ENCODE measurements at regions not wholly inside any gene's neighbourhood (a gene's known extent, or its start where the extent isn't known, plus 50 kb on each side); places are given as distances from the start of the nearest gene placed in this dataset.

DNA sequence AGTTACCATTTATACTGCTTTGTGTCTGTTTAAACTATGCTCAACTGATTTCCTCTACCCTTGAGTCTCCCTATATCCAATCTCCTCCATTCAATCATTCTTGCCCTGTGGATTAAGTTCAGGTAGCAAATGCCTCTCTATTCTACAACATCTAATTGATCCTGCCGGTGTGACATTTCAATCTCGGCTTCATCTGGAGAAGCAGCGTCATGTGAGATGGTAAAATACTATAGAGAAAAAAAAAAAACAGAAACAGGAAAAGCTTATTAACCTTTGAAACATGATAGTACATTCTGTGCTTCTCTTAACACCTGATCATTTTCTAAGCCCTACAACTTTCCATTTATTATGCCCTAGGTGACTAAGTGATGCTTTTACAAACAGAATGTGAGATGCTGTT lies 89.4 kb downstream of the KCTD12 start:
- Histone ChIP-seq H3K27me3 (no peaks in the 10 kb centered on the region), H3K36me3 (no peaks in the 10 kb centered on the region), H3K4me1 (no peaks in the 10 kb centered on the region), H3K4me3 (no peak overlapping the region), H3K27ac (no peak overlapping the region), H3K9me3 (no peaks in the 10 kb centered on the region)
- no peak for DNase-seq
- TF ChIP-seq, protein P1, sequence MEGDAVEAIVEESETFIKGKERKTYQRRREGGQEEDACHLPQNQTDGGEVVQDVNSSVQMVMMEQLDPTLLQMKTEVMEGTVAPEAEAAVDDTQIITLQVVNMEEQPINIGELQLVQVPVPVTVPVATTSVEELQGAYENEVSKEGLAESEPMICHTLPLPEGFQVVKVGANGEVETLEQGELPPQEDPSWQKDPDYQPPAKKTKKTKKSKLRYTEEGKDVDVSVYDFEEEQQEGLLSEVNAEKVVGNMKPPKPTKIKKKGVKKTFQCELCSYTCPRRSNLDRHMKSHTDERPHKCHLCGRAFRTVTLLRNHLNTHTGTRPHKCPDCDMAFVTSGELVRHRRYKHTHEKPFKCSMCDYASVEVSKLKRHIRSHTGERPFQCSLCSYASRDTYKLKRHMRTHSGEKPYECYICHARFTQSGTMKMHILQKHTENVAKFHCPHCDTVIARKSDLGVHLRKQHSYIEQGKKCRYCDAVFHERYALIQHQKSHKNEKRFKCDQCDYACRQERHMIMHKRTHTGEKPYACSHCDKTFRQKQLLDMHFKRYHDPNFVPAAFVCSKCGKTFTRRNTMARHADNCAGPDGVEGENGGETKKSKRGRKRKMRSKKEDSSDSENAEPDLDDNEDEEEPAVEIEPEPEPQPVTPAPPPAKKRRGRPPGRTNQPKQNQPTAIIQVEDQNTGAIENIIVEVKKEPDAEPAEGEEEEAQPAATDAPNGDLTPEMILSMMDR (IDR thresholded peaks at IDR 0.05), result no peak
- no peak for TF ChIP-seq POLR2A (IDR thresholded peaks at IDR 0.05)

DNA sequence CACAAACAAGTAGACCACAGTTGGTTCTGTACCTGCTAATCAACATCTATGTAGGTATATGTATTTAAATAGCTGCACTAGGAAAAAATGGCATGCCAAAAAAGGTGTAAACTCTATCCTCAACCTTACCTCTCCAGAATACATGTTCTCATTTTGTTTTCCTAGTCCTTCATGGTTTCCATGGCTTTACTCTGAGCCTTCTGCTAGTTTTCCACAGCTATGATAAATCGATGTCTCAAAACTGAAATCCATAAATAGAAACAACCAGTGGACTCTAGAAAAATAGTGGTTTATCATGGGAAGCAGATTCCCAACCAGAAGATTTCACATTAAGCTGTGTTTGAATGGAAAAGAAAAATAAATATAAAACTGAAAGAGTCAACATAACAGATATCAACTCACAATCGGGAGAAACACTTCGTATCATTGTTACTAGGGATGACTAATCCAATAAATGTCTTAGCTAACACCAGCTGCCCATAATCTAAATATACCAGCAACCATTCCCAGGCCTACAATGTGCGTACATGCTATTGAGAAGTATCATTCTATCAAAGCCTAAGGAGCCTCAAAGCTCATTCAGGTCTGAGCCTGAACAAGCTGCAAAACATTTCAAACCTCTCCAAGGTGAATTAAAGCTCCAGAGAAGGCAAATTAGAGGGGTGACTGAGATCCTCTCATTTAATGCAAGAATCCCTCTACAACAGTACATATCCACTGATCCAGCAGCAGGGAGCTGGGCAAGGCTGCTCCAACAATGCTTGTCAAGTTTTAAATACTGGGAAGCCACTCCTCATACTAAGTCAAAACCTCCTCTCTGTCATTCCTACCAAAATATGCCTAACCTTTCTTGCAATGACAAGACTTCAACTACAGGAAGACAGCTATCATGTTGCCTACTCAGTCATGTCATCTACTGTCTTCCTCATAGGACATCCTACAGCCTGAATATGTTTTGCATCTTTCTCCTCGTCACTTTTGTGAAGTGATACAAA lies 90.2 kb downstream of the KCTD12 start:
- no peak for DNase-seq
- Histone ChIP-seq H3K4me3 (no peak overlapping the region), H3K4me1 (no peaks in the 10 kb centered on the region), H3K27ac (no peak overlapping the region), H3K27me3 (no peaks in the 10 kb centered on the region), H3K9me3 (no peaks in the 10 kb centered on the region), H3K36me3 (no peaks in the 10 kb centered on the region)
- TF ChIP-seq, protein P1 (IDR thresholded peaks at IDR 0.05), result no peak
- TF ChIP-seq POLR2A (IDR thresholded peaks at IDR 0.05), result no peak

DNA sequence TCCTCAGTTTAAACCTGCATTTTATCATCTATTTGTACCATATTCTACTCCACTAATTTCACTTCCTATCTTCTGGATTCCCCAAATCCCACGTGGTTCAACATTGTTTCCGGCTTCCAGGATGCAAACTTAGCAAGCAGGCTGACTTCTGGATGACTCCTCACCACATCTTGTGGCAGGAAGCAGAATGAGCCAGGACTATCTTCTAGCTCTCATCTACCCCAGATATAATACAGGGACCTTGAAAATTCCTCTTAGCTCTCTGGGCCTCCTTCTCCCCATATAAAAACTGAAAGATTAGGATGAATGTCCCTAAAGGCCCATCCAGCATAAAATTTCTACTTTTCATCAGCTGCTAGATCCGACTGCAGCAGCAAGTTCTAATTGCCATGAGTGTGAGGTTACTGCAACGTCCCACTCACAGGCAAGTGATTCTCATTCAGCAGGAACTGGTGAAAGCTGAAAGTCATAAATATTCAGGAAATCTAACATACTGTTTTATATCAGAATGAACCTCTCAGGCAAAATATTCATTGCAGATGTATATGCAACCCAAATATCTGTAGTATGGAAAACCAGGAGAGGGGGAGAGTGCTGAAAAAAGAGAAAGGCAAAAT lies 93.4 kb downstream of the KCTD12 start:
- Histone ChIP-seq H3K36me3 (no peaks in the 10 kb centered on the region), H3K4me3 (no peak overlapping the region), H3K4me1 (no peaks in the 10 kb centered on the region), H3K27ac (no peak overlapping the region), H3K9me3 (no peaks in the 10 kb centered on the region), H3K27me3 (no peaks in the 10 kb centered on the region)
- no peak for DNase-seq
- TF ChIP-seq POLR2A (IDR thresholded peaks at IDR 0.05), result no peak
- TF ChIP-seq, protein P1 (IDR thresholded peaks at IDR 0.05), result no peak

DNA sequence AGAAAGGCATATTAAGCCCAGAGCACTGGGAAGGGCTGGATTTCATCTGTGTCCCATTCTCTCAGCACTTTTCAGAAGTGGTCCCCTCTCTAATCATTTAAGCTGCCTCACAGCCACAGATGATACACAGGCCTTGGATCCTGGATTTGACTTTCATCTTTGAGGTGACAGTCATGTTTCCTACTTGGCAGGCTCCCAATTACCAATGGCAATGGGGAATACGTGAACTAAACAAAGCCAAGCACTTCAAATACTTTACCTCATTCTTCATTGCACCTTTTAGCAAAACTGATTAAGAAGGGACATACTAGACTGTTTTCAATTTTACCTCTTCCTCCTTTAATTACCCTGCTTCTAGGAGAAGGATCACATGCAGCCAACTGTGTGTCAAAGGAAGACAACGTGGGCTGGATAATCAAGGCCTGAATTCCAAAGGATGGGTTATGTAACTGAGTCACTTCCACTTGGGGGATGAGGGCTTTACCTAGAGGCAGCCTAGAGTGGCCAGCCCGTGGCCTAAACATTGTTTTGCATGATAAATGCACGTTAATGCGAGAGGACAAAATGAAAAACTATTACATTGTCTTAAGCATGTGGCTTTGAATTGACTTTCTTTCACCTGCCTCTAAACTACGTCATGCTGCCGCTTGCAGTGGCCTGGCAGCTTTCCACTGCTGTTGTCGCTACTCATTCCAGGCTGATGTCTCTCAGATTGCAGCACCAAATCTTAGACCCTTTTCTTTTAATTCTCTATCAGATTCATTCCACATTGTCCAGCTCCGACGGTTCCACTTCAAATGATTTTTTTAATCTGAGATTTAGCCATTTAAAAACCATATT lies 95.0 kb downstream of the KCTD12 start:
- H3K4me1 ChIP-seq, result no peaks in the 10 kb centered on the region
- no peak for TF ChIP-seq POLR2A (IDR thresholded peaks at IDR 0.05)
- TF ChIP-seq, protein P1 (IDR thresholded peaks at IDR 0.05), result no peak
- DNase-seq, result no peak

DNA sequence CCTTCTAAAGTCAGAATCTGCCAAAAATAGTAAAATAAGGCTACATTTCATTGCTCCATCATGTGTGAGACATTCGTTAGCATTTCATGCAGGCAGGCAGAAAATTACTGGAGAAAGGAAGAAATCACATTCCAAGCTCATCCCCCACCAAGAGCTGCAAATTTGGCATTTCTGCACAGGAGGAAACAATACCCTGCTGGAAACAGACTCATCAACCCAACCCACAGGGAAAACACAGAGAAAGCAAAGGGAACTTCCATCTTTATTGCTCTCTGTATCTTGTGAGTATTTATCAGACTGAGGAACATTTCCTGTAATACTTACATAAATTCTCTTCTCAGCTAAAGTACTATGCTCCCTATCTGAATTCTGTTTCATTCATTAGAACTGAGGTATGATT lies 95.7 kb downstream of the KCTD12 start:
- H3K9me3 ChIP-seq, result no peaks in the 10 kb centered on the region
- H3K27ac ChIP-seq, result no peak overlapping the region
- no peak for DNase-seq
- H3K27me3 ChIP-seq, result no peaks in the 10 kb centered on the region
- TF ChIP-seq, protein P1 (IDR thresholded peaks at IDR 0.05), result no peak
- no peak for TF ChIP-seq POLR2A (IDR thresholded peaks at IDR 0.05)
- no peaks in the 10 kb centered on the region for H3K4me1 ChIP-seq
- H3K4me3 ChIP-seq, result no peak overlapping the region
- no peaks in the 10 kb centered on the region for H3K36me3 ChIP-seq

More for the DNA sequence above, 95.0 kb downstream of the KCTD12 start:
- no peaks in the 10 kb centered on the region for H3K27me3 ChIP-seq
- H3K9me3 ChIP-seq, result no peaks in the 10 kb centered on the region
- H3K4me3 ChIP-seq, result no peak overlapping the region
- no peak overlapping the region for H3K27ac ChIP-seq
- H3K36me3 ChIP-seq, result no peaks in the 10 kb centered on the region

Measured in Peyer's patch (tissue), 4 donors.